ENCODE measurements at regions not wholly inside any gene's neighbourhood (a gene's known extent, or its start where the extent isn't known, plus 50 kb on each side); places are given as distances from the start of the nearest gene placed in this dataset.

- TF ChIP-seq POLR2A (IDR thresholded peaks at IDR 0.05; ENCODE audit: low read depth, low read length): no peak
- TF ChIP-seq POLR2AphosphoS5 (IDR thresholded peaks at IDR 0.05; ENCODE audit: low read depth, low read length): no peak
Observed at GRCh38 chr4:101599620-101600019, 190.9 kb upstream of the BANK1 start.

Measured in GM12892 (cell line).